IPS DF 4.7 (cell line): ENCODE measurements at regions not wholly inside any gene's neighbourhood (a gene's known extent, or its start where the extent isn't known, plus 50 kb on each side); places are given as distances from the start of the nearest gene placed in this dataset.
"Not testable (repeated sequence)": the region's sequence is repeated elsewhere in the genome, so short reads cannot be mapped to it uniquely, and the experiment has no call there.

Source experiments
- DNase-seq: peaks from one replicate; pipeline ENCODE4 v3.0.0-alpha.2; 2013; ENCODE audit warnings: low spot score; ENCODE audit errors: extremely low read depth

DNA sequence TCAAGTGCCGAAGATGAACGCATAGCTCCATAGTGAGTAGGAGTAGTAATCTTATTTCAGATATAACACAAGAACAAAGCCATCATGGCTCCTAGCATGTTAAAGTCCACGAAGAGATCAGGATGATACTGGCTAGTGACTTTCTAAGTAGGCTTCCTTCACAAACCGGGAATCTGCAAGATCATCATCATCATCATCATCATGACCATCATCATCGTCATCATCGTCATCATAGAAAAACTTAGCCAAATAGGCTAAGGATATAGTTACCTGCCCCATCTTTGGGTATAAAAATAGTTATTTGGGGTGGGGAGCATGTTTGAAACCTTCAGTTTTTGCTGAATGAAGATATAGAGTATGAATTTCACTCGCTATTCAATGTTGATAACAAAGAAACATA, 57.9 kb downstream of the PYDC2 start:
- DNase-seq = no peak

DNA sequence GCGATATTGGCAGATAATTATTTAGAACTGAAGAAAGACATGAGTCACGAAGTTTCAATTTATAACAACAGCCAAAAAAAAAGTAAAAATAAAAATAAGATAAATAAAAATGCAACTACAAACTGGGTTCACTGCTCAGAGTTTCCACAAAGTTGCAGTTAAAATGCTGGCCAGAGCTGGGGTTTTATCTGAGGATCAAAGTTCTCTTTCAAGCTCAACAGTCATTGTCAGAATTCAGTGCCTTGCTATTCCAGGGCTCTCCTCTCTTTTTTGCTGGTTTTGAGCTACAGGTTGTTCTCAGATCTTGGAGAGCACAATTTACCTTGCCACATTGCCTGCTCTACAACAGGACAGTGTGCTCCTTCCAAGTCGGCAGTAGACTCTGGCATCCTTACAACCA, 60.1 kb downstream of the PYDC2 start:
- no peak for DNase-seq

DNA sequence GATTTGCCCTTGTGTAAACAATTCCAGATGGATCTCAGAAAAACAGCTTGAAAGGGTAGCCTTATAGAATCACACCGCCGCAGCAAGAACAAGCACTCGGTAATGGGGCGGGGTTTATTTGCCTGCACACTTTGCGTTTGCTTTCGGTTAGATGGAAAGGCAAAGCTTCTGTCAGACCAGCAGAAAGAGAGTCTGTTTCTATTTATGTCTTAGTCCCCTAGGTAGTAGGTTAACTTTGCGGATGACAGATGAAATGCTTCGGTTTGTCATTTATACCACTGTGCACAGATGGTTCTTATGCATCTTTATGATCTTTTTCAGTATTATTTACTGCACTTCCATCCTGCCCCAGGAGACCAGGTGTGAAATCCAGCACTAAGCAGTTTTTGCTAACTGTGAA, 62.2 kb downstream of the PYDC2 start:
- DNase-seq = no peak

DNA sequence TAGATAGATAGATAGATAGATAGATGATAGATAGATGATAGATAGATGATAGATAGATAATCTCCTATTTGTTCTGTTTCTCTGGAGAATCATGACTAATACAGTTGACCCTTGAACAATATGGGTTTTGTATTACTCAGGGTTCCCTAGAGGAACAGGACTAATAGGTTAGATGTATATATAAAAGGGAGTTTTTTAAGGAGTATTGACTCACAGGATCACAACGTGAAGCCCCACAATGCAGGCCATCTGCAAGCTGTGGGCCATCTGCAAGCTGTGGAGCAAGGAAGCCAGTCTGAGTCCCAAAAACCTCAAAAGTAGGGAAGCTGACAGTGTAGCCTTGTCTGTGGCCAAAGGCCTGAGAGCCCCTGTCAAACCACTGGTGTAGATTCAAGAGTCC, 67.6 kb downstream of the PYDC2 start:
- DNase-seq = no peak

DNA sequence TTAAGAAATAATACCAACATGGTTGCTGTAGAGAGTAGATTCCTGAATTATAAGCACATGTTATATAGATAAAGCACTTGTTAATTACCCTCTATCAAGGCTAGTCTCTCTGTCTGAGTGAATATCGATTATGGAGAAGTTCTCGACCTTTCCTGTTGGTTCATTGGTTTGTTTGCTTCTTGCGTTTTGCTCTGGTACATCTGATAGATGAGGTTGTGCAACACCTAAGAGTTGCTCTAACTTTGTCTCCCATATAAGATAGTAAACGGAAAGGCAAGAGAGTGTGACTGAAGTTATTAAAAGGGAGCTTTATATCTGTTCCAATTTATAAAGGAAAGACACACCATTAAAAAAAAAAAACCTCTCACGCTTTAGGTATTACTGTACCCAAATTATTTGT, 69.0 kb downstream of the PYDC2 start:
- no peak for DNase-seq

DNA sequence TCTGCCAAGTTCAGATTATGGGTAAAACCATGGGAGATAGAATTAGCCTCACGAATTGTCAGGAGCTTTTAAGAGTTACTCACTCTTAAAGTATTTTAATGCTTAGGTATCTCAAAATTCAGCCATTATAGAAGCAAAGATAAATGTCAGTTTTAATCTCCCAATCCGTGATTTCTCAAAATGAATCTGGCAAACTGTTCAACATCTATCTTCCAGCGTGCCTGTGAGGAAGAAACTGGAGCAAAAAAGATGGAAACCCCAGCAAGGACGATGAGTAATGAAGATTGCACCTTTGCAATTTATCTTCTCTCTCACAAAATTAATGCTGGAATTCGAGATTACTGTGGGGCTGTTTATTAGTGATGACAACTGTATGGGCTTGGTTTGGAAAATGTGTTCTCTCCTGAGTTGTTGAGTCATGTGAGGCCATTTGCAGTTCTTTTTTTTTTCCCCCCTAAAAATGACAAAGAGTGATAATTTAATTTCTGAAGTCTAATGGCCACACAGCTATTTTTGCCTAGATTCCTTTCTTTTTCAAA, 70.5 kb downstream of the PYDC2 start:
- no peak for DNase-seq

DNA sequence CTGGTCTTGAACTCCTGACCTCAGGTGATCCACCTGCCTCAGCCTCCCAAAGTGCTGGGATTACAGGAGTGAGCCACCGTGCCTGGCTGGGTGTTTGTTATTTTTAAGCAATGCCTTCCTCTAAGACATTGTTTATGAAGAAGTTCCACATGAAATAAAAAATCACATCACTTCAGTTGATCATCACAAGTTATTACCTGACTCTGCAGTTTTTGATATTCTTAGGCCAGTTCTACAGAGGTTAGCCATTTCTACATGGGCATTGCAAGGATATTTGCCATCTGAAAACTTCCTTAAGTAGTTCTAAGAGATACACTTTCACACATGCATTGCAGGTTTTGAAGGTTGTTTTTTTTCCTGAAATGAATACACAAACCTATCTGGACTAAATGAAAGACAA, 82.1 kb downstream of the PYDC2 start:
- no peak for DNase-seq

DNA sequence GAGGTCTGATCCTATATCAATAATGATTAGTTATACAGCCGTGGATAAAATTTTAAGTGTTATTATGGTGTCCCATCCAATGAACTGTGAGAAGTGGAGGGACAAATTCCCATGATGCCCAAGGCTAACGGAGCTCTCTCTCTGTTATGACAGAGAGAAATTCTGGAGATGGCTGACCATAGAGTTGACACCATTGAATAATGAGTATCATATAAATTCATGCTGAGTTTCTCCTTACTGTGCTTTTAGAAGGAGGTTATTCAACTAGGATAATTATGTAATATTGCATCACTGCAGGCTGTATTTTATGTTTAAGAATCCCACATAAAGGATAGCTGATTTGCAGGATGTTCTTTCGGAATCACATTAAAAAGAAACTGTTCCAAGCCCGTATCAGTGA, 82.9 kb downstream of the PYDC2 start:
- no peak for DNase-seq

DNA sequence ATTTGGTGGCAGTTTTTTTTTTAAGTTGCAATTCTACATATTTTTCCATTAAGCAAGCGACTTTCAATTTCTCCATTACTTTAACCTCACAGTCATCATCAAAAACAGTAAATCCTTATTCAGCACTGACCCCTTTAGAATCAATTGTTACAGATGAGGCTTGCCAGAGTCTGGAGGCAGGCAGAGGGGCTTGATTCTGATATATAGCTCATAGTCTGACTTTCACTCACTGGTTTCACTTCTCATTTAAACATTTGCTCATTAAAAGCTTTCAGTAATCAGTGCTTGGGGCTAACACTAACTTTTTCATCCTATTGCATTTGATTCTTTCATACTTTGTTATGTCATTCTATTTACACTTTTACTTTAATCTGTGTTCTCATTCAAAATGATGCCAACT, 88.4 kb downstream of the PYDC2 start:
- DNase-seq = no peak

DNA sequence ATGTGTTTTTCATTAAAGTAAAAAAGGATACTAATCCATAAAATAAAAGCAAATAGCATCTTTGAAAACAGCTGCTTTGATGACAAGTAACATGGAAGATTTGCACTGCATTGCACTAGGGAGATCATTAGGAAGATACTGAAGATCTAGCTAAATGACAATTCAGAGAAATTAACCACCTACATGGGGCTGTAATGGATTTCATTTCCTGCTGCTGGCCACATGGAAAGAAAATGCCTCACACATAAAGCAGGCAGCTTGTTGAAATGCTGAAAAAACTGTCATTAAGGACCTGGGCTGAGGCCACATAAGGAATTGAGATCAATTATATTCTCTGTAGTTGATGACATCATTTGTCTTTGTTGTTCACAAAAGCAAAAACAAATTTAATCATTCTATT, 94.1 kb downstream of the PYDC2 start:
- no peak for DNase-seq

DNA sequence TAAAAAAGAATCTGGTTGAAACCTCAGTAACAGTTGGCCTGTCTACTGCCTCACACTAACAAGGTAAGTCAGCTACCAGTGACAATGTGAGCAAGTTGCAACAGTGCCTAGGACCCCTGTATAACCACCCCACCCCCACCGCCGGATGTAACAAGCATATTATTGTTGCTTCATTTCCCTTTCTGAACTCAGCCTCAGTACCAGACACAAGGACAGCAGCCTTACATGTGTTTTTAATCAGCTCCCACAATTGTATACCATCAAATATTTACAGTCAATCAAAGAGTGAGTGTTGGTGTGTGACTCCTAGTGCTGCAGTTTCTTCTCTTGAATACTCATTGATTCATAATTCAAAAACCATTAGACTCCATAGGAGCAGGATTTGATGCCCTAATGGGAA, 96.4 kb downstream of the PYDC2 start:
- no peak for DNase-seq

DNA sequence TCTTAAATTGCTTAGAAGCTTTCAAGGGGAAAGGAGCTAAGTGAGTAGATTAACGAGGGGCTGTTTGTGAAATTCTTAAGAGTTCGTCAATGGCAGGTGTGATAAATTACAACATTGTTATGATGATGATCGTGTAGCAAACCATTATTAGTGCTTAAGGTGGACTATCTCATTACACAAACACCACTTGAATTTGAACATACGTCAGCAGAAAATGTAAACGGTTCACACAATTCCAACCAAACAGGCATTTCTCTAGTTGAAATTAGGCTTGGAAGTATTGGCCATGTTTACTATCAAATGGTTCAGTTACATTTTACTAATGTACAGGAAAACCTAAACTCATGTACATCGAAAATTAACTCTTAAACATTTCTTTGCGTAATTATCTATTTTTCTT, 102.8 kb downstream of the PYDC2 start:
- no peak for DNase-seq

DNA sequence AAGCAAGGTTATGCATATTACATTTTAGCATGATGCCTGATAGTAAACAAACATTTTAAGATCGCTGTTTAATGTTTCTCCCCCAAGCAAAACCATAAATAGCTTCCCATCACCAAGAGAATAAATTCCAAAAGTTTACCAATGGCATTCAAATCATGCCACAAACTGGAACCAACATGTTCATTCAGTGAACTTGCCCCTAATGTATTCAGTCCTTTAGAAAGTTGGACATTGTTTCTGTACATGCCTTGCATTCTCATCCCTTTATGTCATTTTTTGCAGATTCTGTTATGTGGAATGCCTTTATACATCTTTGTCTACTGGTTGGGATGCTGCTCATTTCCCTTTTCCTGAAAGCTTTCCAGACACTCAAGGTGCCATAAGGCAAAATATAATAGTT, 105.5 kb downstream of the PYDC2 start:
- DNase-seq = no peak

DNA sequence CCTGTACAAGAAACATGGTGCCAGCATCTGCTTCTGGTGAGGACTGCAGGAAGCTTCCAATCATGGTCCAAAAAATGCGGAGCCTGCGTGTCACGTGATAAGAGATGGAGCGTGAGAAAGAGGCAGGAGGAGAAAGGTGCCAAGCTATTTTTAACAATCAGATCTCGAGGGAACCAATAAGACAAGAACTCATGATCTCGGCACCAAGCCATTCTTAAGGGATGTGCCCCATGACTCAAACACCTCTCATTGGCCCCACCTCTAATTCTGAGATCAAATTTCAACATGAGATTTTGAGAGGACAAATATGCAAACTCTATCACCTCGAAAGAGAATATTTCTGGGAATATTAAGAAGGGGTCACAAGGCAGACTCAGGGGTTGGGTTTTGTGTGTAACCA, 107.2 kb downstream of the PYDC2 start:
- no peak for DNase-seq

DNA sequence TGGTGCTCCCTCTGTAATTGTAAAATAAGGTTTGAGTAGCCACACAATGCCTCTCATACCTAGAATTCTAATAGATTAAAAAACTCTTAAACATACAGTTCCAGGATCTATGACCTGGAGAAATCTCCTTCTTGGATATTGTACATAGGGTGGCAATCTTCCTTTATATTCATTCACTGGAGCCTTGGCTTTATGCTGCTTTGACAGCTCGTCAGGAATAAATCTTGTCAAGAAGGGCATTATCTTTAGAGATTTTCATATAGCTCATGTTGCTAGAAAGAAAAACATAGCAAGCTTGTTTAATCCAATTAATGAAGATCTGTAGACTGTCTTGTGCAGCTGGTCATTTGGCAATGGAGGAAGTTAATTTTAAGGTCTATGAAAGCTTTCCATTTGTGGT, 131.1 kb downstream of the PYDC2 start:
- DNase-seq = no peak

DNA sequence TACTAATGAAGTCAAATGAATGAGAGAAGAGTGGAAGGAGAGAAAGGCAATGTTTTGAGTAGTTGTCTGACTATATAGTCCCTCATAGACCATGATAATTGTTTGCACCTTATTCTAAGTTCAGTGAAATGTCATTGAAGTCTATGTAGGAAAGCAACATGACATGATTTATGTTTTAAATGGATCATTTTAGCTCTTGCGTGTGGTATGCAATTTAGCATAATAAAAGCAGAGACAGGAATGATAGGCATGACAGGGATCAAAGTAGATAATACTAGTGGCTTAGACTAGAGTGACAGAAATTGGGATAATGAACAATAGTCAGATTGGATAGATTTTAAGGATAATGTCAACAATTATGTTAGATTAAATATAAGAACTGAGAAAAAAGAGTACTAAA, 132.5 kb downstream of the PYDC2 start:
- no peak for DNase-seq

DNA sequence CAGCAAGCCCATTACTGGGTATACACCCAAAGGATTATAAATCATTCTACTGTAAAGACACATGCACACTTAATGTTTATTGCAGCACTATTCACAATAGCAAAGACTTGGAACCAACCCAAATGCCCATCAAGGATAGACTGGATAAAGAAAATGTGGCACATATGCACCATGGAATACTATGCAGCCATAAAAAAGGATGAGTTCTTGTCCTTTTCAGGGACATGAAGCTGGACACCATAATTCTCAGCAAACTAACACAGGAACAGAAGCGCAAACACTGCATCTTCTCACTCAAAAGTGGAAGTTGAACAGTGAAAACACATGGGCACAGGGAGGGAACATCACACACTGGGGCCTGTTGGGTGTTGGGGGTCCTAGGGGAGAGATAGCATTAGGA, 154.5 kb downstream of the PYDC2 start:
- not testable (repeated sequence) for DNase-seq

DNA sequence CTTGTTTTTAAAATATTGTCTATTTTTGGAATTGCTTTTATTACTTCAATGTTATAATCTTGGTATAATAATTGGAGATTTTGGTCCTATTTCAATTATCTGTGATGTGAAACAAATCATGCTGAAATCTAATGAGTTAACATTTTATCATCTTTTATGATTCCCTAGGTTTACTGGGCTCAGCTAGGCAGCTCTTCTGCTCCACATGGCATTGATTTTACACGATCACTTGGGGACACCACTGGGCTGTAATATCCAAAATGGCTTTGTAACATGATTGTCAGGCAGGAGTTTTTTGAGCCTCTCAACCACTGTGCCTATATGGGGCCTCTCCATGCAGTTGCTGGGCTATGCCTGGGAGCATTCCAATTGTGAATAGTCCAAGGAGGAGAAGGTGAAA, 163.3 kb downstream of the PYDC2 start:
- DNase-seq = no peak

DNA sequence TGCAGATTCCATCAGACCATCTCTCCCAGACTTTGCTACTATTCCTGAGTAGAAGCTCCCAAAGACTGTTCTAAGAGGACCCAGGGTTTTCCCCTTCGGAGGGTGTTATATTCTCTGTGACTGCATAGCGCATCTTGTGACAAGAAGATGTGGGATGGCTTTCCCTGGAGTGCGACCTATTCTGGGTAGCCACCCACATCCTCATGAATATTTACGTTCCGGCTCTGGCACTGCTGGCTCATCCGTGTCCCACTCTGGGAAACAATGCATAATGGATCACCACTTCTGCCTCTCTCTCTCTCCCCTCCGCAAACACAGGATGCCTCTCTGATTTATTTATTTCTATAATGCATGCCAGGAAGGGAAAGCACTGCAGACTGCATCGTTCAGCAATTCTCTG, 166.1 kb downstream of the PYDC2 start:
- no peak for DNase-seq

DNA sequence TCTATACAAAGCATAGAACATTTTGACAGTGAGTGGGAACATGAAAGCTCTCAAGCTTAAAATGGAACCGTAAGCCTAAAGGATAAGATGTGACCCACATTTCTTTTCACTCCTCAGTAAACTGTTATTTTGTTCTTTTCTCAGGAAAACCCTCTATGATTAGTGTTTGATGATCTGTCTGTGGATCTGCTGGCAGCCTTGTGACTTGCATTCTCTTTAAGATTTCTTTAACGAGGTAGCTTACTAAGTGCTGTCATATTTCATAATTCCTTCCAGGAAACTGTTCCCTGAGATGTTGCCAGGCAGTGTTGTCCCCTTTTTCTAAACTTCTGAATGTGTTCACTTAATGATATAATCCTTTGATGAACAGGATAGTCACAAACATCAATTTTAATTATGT, 167.6 kb downstream of the PYDC2 start:
- DNase-seq = no peak

DNA sequence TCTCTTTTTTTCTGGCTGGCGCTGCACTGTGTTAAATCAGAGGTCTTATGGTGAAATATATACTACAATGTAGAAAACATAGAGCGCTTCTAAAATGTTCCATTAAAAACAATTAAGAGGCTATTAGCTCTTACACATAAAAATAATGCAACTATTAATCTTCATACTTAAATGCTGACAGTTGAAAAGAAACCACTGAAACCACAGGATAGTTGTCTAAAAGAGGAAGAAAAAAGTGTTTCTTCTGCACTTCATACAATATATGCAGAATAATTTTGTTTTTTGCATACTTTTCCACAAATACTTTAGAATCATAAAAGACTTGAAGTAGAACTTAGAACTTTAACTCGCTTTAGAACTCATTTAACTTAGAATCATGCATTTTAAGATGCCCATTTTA, 170.5 kb downstream of the PYDC2 start:
- DNase-seq = no peak

DNA sequence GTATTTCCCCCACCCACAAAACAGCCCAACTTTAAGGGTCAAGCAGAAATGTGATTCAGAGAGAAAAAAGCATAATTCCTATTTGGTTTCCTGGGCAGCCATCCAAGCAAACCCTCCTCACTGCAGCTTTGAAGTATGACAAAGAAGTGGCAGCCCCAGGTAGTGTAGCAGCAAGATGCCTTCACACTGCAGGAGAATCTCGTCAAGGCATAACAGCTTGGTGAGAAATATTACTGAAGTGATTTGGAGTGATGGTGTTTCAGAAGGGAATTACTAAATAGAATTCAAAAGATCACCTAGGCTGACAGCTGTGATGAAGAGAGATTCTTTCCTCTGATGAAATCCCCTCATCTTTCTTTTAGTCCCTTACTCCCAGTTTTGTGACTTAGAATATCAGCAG, 173.9 kb downstream of the PYDC2 start:
- DNase-seq = no peak

DNA sequence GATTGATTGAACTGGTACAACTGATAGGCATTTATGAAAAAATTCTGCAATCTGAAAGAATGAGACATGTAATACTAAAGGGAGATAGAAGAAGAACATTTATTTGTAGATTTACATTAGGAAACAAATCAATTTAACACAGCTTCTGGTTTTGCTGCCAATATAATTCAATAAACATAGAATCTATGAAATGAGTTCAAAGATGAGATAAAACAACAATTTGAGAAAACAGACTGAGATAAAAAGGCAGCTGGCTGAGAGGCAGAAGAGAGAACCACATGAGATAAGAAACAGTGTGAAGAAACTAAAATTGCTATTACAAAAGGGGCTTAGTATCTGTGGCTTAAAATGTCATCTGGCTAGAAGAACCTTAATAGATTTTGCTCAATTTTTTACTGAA, 176.6 kb downstream of the PYDC2 start:
- no peak for DNase-seq

DNA sequence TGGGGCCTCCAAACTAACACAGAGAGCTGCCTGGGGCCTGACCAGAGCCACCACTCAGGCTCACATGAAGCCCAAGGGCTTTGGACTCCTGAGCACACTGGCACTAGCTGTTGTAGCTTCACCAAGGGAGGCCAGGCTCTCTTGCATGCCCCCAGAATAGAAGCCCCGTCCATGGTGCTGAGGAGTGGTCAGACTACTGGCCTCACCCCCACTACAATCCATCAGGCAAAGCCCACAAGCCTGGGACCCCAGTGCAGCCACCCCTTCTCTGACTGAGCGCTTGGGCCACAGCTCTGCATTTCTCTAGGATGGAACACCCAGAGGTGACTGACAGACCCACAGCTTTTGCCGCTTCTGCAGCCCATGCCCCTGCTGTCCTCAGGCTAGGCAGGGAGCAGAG, 180.8 kb downstream of the PYDC2 start:
- no peak for DNase-seq
